ENCODE measurements at regions not wholly inside any gene's neighbourhood (a gene's known extent, or its start where the extent isn't known, plus 50 kb on each side); places are given as distances from the start of the nearest gene placed in this dataset.

DNA sequence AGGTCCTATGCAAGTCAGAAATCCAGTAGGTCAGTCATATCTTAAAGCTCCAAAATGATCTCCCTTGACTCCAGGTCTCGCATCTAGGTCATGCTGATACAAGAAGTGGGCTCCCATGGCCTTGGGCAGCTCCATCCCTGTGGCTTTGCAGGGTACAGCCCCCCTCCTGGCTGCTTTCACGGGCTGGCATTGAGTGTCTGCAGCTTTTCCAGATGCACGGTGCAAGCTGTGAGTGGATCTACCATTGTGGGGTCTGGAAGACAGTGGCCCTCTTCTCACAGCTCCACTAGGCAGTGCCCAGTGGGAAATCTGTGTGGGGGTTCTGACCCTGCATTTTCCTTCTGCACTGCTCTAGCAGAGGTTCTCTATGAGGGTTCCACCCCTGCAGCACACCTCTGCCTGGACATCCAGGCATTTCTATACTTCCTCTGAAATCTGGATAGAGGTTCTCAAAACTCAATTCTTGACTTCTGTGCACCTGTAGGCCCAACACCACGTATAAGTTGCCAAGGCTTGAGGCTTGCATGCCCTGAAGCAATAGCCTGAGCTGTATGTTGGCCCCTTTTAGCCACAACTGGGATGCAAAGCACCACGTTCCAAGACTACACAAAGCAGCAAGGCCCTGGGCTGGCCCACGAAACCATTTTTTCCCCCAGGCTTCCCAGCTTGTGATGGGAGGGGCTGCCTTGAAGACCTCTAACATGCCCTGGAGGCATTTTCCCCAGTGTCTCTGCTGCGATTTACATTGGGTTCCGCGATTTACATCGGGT is 472.7 kb downstream of the NPHP4 start:
- Mint-ChIP-seq H3K4me1 (ENCODE audit: low read depth, unreplicated experiment) (no peaks in the 10 kb centered on the region), H3K9me3 (ENCODE audit: unreplicated experiment) (no peaks in the 10 kb centered on the region), H3K4me3 (ENCODE audit: unreplicated experiment) (no peak overlapping the region), H3K27ac (ENCODE audit: unreplicated experiment) (no peak overlapping the region), H3K36me3 (ENCODE audit: insufficient read depth, unreplicated experiment) (peaks cover 5% of the 10 kb centered on the region), H3K27me3 (ENCODE audit: insufficient read depth, unreplicated experiment) (peaks cover 2% of the 10 kb centered on the region)
- H3K36me3 ChIP-seq (ENCODE audit: control insufficient read depth, insufficient read depth, low read length), result no peaks in the 10 kb centered on the region
- H3K27me3 ChIP-seq (replicated peaks; ENCODE audit: control insufficient read depth, insufficient read depth, low read length), result no peaks in the 10 kb centered on the region
- no peaks in the 10 kb centered on the region for H3K4me1 ChIP-seq
- no peak for DNase-seq
- intact Hi-C loops (cut with micrococcal nuclease; ENCODE audit: unreplicated experiment), result no loop called here
- no peak overlapping the region for H3K4me3 ChIP-seq (ENCODE audit: low read depth, low read length)
- CTCF ChIA-PET, result no interaction called here
- TF ChIP-seq, protein P1, sequence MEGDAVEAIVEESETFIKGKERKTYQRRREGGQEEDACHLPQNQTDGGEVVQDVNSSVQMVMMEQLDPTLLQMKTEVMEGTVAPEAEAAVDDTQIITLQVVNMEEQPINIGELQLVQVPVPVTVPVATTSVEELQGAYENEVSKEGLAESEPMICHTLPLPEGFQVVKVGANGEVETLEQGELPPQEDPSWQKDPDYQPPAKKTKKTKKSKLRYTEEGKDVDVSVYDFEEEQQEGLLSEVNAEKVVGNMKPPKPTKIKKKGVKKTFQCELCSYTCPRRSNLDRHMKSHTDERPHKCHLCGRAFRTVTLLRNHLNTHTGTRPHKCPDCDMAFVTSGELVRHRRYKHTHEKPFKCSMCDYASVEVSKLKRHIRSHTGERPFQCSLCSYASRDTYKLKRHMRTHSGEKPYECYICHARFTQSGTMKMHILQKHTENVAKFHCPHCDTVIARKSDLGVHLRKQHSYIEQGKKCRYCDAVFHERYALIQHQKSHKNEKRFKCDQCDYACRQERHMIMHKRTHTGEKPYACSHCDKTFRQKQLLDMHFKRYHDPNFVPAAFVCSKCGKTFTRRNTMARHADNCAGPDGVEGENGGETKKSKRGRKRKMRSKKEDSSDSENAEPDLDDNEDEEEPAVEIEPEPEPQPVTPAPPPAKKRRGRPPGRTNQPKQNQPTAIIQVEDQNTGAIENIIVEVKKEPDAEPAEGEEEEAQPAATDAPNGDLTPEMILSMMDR (IDR thresholded peaks at IDR 0.05; ENCODE audit: insufficient read depth in 1 of 2, low read depth in 1 of 2, low read length in 1 of 2, severe bottlenecking in 1 of 2, unreplicated experiment in 1 of 2), result no peak
- POLR2A ChIA-PET, result no interaction called here
- no peaks in the 10 kb centered on the region for H3K9me3 ChIP-seq
- BruUV-seq (replicated peaks), result no TSS peak

DNA sequence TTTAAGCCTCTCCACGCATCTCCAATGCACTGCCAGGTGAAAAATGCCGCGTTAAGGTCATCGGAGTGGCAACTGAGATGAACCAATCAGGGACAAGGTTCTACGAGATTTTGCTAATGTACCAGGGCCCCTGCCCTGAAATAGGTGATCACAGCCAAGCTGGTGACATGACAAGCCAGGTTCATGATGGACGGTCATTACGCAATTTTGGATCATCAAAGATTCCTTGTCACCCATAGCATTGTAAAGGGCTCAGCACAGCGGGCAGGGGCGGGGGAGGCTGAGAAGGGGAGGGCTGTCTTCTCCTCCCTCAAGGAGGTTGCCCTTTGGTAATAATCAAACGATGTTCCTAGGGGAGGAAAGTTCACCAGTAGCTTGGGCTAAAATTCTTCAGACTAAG is 475.5 kb downstream of the NPHP4 start:
- no peaks in the 10 kb centered on the region for H3K4me1 ChIP-seq
- no peaks in the 10 kb centered on the region for H3K27me3 ChIP-seq (replicated peaks; ENCODE audit: control insufficient read depth, insufficient read depth, low read length)
- ChIA-PET POLR2A (no interaction called here), CTCF (no interaction called here)
- Mint-ChIP-seq H3K27me3 (ENCODE audit: insufficient read depth, unreplicated experiment) (no peaks in the 10 kb centered on the region), H3K27ac (ENCODE audit: unreplicated experiment) (no peak overlapping the region), H3K4me3 (ENCODE audit: unreplicated experiment) (no peak overlapping the region), H3K9me3 (ENCODE audit: unreplicated experiment) (no peaks in the 10 kb centered on the region), H3K36me3 (ENCODE audit: insufficient read depth, unreplicated experiment) (peaks cover 5% of the 10 kb centered on the region), H3K4me1 (ENCODE audit: low read depth, unreplicated experiment) (no peaks in the 10 kb centered on the region)
- no peak for DNase-seq
- TF ChIP-seq, protein P1 (IDR thresholded peaks at IDR 0.05; ENCODE audit: insufficient read depth in 1 of 2, low read depth in 1 of 2, low read length in 1 of 2, severe bottlenecking in 1 of 2, unreplicated experiment in 1 of 2), result no peak
- no peak overlapping the region for H3K4me3 ChIP-seq (ENCODE audit: low read depth, low read length)
- no peaks in the 10 kb centered on the region for H3K36me3 ChIP-seq (ENCODE audit: control insufficient read depth, insufficient read depth, low read length)
- BruUV-seq (replicated peaks), result no TSS peak
- intact Hi-C loops (cut with micrococcal nuclease; ENCODE audit: unreplicated experiment), result no loop called here
- no peaks in the 10 kb centered on the region for H3K9me3 ChIP-seq

DNA sequence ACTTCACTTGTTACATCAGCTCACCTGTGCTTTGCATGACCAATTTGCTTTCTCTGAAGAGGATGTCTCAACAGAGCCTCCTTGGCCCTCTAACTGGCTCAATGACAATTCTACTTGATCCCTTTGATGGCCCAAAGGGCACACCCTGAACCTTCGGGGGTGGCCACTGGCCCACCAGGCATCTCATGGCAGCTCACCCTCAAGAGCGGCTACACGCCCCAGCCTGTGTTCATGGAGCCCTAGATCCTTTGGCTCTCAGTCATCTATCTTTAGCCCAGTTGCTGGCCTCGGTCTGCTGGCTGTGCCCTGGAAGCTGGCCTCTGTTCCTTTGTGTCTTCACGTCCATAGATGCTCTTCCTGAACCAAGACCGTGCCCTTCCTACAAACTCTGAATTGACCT is 476.7 kb downstream of the NPHP4 start:
- Mint-ChIP-seq H3K27me3 (ENCODE audit: insufficient read depth, unreplicated experiment) (peaks cover 5% of the 10 kb centered on the region), H3K9me3 (ENCODE audit: unreplicated experiment) (no peaks in the 10 kb centered on the region), H3K36me3 (ENCODE audit: insufficient read depth, unreplicated experiment) (peaks cover 5% of the 10 kb centered on the region), H3K27ac (ENCODE audit: unreplicated experiment) (no peak overlapping the region), H3K4me1 (ENCODE audit: low read depth, unreplicated experiment) (no peaks in the 10 kb centered on the region), H3K4me3 (ENCODE audit: unreplicated experiment) (no peak overlapping the region)
- Histone ChIP-seq H3K4me1 (no peaks in the 10 kb centered on the region), H3K27me3 (replicated peaks; ENCODE audit: control insufficient read depth, insufficient read depth, low read length) (no peaks in the 10 kb centered on the region; the same call in 1 of the 2 replicates), H3K9me3 (no peaks in the 10 kb centered on the region), H3K4me3 (ENCODE audit: low read depth, low read length) (no peak overlapping the region), H3K36me3 (ENCODE audit: control insufficient read depth, insufficient read depth, low read length) (no peaks in the 10 kb centered on the region)
- DNase-seq, result no peak
- ChIA-PET CTCF (interaction anchor here (0.7 to 2.0 kb wide), 2 partner anchors 82 to 230 kb away, joined by 3 to 9 read pairs; no protein-coding TSS in a partner anchor), POLR2A (no interaction called here)
- no TSS peak for BruUV-seq (replicated peaks)
- TF ChIP-seq, protein P1 (IDR thresholded peaks at IDR 0.05; ENCODE audit: insufficient read depth in 1 of 2, low read depth in 1 of 2, low read length in 1 of 2, severe bottlenecking in 1 of 2, unreplicated experiment in 1 of 2), result no peak
- intact Hi-C loops (cut with micrococcal nuclease; ENCODE audit: unreplicated experiment), result no loop called here

Data from Caco-2 (cell line).